Tibial nerve (tissue), 3 donors: ENCODE measurements at regions not wholly inside any gene's neighbourhood (a gene's known extent, or its start where the extent isn't known, plus 50 kb on each side); places are given as distances from the start of the nearest gene placed in this dataset.

Experiments used
- CTCF ChIP-seq, 5 experiments: fragments of 200-600 bp in 3 of 5; fragments of 450-650 bp in 2 of 5; sonication (generic) in 3 of 5; IDR thresholded peaks; one replicate each; pipeline ENCODE4 v1.5.1; 2016 to 2019; ENCODE audit warnings: antibody characterized with exemption in 5 of 5, mild to moderate bottlenecking in 3 of 5, moderate library complexity in 2 of 5
- POLR2A ChIP-seq, 2 donors: fragments of 450-650 bp; IDR thresholded peaks; one replicate each; pipeline ENCODE4 v1.6.1; 2017; ENCODE audit warnings: antibody characterized with exemption in 2 of 2, mild to moderate bottlenecking in 2 of 2, moderate library complexity in 2 of 2

- TF ChIP-seq CTCF (IDR thresholded peaks at IDR 0.05) (no peak), POLR2A (IDR thresholded peaks at IDR 0.05) (no peak)
Measured at GRCh38 chr4:82181789-82182188, 192.0 kb downstream of the HNRNPD start.
